B cell (primary cell): ENCODE measurements at regions not wholly inside any gene's neighbourhood (a gene's known extent, or its start where the extent isn't known, plus 50 kb on each side); places are given as distances from the start of the nearest gene placed in this dataset.

Experiments used
- ATAC-seq: fragments of 200-7000 bp; cut with Tn5 transposase; one replicate; pipeline ENCODE4 v1.10.0; 2021; ENCODE audit warnings: low read depth, mild to moderate bottlenecking, moderate number of reproducible peaks, moderate library complexity
- CTCF ChIA-PET: fragments of 350-600 bp; sonication (Branson Sonifier 250); formaldehyde crosslinking; loops from one replicate; lab custom pipeline; 2021; ENCODE audit warnings: antibody characterized with exemption, inconsistent platforms; lab: Charles Lee
- POLR2A ChIA-PET: fragments of 350-600 bp; sonication (Branson Sonifier 250); formaldehyde crosslinking; loops from one replicate; lab custom pipeline; 2021; ENCODE audit warnings: antibody characterized with exemption; lab: Charles Lee
- DNase-seq: peaks from one replicate; pipeline ENCODE4 v3.0.0; 2013
- H2AFZ ChIP-seq: 2 replicates; pipeline ENCODE4 v1.6.1; 2012; ENCODE audit warnings: mild to moderate bottlenecking, low read depth, low read length; ENCODE audit not compliant: insufficient read depth, poor library complexity, severe bottlenecking
- H3K27ac ChIP-seq, 2 donors: 1 replicate in 1 of 2; 2 replicates in 1 of 2; pipeline ENCODE4 v1.5.1; 2012 to 2013; ENCODE audit warnings: low read length in 2 of 2, mild to moderate bottlenecking in 2 of 2, moderate library complexity in 1 of 2
- H3K27me3 ChIP-seq, 4 experiments: fragments of 200-600 bp in 1 of 4; sonication (generic) in 1 of 4; replicated peaks in 1 of 4; 1 replicate in 2 of 4; 2 replicates in 2 of 4; pipeline versions ENCODE4 v1.6.1 to v1.7.0; 2013 to 2016; ENCODE audit warnings: low read length in 3 of 4, mild to moderate bottlenecking in 2 of 4, mixed read lengths in 1 of 4, moderate library complexity in 1 of 4; ENCODE audit not compliant: insufficient read depth in 4 of 4, control insufficient read depth in 3 of 4; ENCODE audit errors: control extremely low read depth in 1 of 4
- H3K36me3 ChIP-seq, 2 experiments: replicated peaks in 1 of 2; 1 replicate in 1 of 2; 2 replicates in 1 of 2; pipeline versions ENCODE4 v1.6.1 to v1.7.1; 2013; ENCODE audit warnings: low read length in 1 of 2; ENCODE audit not compliant: insufficient read depth in 2 of 2, control insufficient read depth in 1 of 2; ENCODE audit errors: control extremely low read depth in 1 of 2, extremely low read depth in 1 of 2
- H3K4me1 ChIP-seq, 2 donors: fragments of 200-600 bp in 1 of 2; sonication (generic) in 1 of 2; 1 replicate in 1 of 2; 2 replicates in 1 of 2; pipeline versions ENCODE4 v1.5.1 to v1.6.1; 2013 to 2017; ENCODE audit warnings: low read length in 2 of 2; ENCODE audit not compliant: control insufficient read depth in 2 of 2, insufficient read depth in 2 of 2
- H3K4me2 ChIP-seq: replicated peaks from 2 replicates; pipeline ENCODE3; 2012; ENCODE audit warnings: mild to moderate bottlenecking, low read depth, low read length; ENCODE audit not compliant: poor library complexity, severe bottlenecking
- H3K4me3 ChIP-seq, 5 experiments: fragments of 200-600 bp in 1 of 5; sonication (generic) in 1 of 5; 1 replicate in 3 of 5; 2 replicates in 2 of 5; pipeline versions ENCODE4 v1.5.1 to v1.7.0; 2011 to 2016; ENCODE audit warnings: low read length in 4 of 5, mild to moderate bottlenecking in 4 of 5, low read depth in 2 of 5, control low read depth in 1 of 5, moderate library complexity in 1 of 5; ENCODE audit not compliant: insufficient read depth in 1 of 5; ENCODE audit errors: control extremely low read depth in 1 of 5, extremely low read depth in 1 of 5
- H3K79me2 ChIP-seq: fragments of 200-600 bp; sonication (generic); one replicate; pipeline ENCODE4 v1.6.0; 2016; ENCODE audit warnings: low read length; ENCODE audit not compliant: control insufficient read depth, insufficient read depth
- H3K9ac ChIP-seq: fragments of 200-600 bp; sonication (generic); 2 replicates; pipeline ENCODE4 v1.6.1; 2017; ENCODE audit warnings: mild to moderate bottlenecking, low read length, moderate library complexity
- H3K9me3 ChIP-seq, 3 donors: one replicate each; pipeline versions ENCODE4 v1.6.1 to v1.7.1; 2013; ENCODE audit warnings: low read length in 2 of 3; ENCODE audit not compliant: control insufficient read depth in 2 of 3, insufficient read depth in 1 of 3; ENCODE audit errors: control extremely low read depth in 1 of 3
- H4K20me1 ChIP-seq: 2 replicates; pipeline ENCODE4 v1.6.0; 2012; ENCODE audit warnings: mild to moderate bottlenecking, low read length; ENCODE audit not compliant: insufficient read depth, control insufficient read depth, poor library complexity, severe bottlenecking
- H3K27ac Mint-ChIP-seq: one replicate; pipeline ENCODE4 v1.8.0; 2021; ENCODE audit warnings: mixed read lengths
- H3K27me3 Mint-ChIP-seq: one replicate; pipeline ENCODE4 v1.8.0; 2021; ENCODE audit warnings: mixed read lengths
- H3K4me1 Mint-ChIP-seq: one replicate; pipeline ENCODE4 v1.8.0; 2021; ENCODE audit warnings: mixed read lengths
- H3K4me3 Mint-ChIP-seq: one replicate; pipeline ENCODE4 v1.8.0; 2021; ENCODE audit warnings: mixed read lengths
- H3K9me3 Mint-ChIP-seq: one replicate; pipeline ENCODE4 v1.8.0; 2022; ENCODE audit warnings: mixed read lengths; ENCODE audit not compliant: insufficient read depth
- CTCF ChIP-seq: fragments of 200-600 bp; IDR thresholded peaks from one replicate; pipeline ENCODE4 v1.8.0; 2022; ENCODE audit warnings: antibody characterized with exemption, mild to moderate bottlenecking
- EZH2 ChIP-seq: IDR thresholded peaks from 2 replicates; pipeline ENCODE4 v1.6.1; 2012; ENCODE audit warnings: borderline replicate concordance, low read depth, mild to moderate bottlenecking, moderate library complexity, low read length; ENCODE audit not compliant: insufficient read depth, poor library complexity, severe bottlenecking
- WGBS: methylation state at CpG from one replicate; pipeline ENCODE4 v1.1.5; 2013; ENCODE audit warnings: missing lambda C conversion rate; ENCODE audit not compliant: insufficient coverage; 5-methylcytosine and 5-hydroxymethylcytosine counted together
- intact Hi-C: fragments of 100-400 bp; cut with micrococcal nuclease; formaldehyde crosslinking; loops from one replicate; pipeline ENCODE4 v1.10.0; 2022

- intact Hi-C loops: no loop called here
- H3K36me3 ChIP-seq: no peaks in the 10 kb centered on the region
- CTCF ChIA-PET: no interaction called here
- H4K20me1 ChIP-seq: no peaks in the 10 kb centered on the region
- Mint-ChIP-seq H3K9me3 (no peaks in the 10 kb centered on the region), H3K27me3 (no peaks in the 10 kb centered on the region), H3K4me1 (no peaks in the 10 kb centered on the region), H3K4me3 (no peak overlapping the region), H3K27ac (no peak overlapping the region)
- H3K27me3 ChIP-seq: no peaks in the 10 kb centered on the region
- H3K79me2 ChIP-seq: no peaks in the 10 kb centered on the region
- POLR2A ChIA-PET: no interaction called here
- no peaks in the 10 kb centered on the region for H3K9me3 ChIP-seq
- H3K27ac ChIP-seq: no peak overlapping the region
- no peaks in the 10 kb centered on the region for H3K4me1 ChIP-seq
- no peak overlapping the region for H3K9ac ChIP-seq
- ATAC-seq (no peak), DNase-seq (no peak)
- no peak overlapping the region for H3K4me3 ChIP-seq
- no peak overlapping the region for H2AFZ ChIP-seq
- no peak overlapping the region for H3K4me2 ChIP-seq
- TF ChIP-seq CTCF (no peak), EZH2 (no peak)
- no CpG with 5 or more reads among the region's 3 CpGs for WGBS
These were observed 250.6 kb upstream of the ZFHX3 start for GRCh38 chr16:73298562-73298961.

GRCh38 chr16:73290258-73290657, 242.3 kb upstream of the ZFHX3 start:
- intact Hi-C loops: no loop called here
- H3K4me1 Mint-ChIP-seq: no peaks in the 10 kb centered on the region
- CTCF ChIA-PET: no interaction called here
- H3K9me3 Mint-ChIP-seq: no peaks in the 10 kb centered on the region
- DNase-seq: no peak
- Histone ChIP-seq H3K4me2 (no peak overlapping the region), H3K4me1 (no peaks in the 10 kb centered on the region), H4K20me1 (no peaks in the 10 kb centered on the region), H3K9ac (no peak overlapping the region), H3K36me3 (no peaks in the 10 kb centered on the region), H3K27ac (no peak overlapping the region), H3K79me2 (no peaks in the 10 kb centered on the region), H3K4me3 (no peak overlapping the region), H2AFZ (no peak overlapping the region), H3K27me3 (peaks cover 0 to 2% (median 0%) of the 10 kb centered on the region in 4 experiments), H3K9me3 (peaks cover 0 to 12% (median 0%) of the 10 kb centered on the region in 3 donors)
- ATAC-seq: no peak
- POLR2A ChIA-PET: no interaction called here
- WGBS: no CpG with 5 or more reads among the region's 1 CpG
- no peak overlapping the region for H3K4me3 Mint-ChIP-seq
- TF ChIP-seq CTCF: no peak
- no peak for TF ChIP-seq EZH2
- no peaks in the 10 kb centered on the region for H3K27me3 Mint-ChIP-seq
- no peak overlapping the region for H3K27ac Mint-ChIP-seq
